T-cell (primary cell): ENCODE measurements at regions not wholly inside any gene's neighbourhood (a gene's known extent, or its start where the extent isn't known, plus 50 kb on each side); places are given as distances from the start of the nearest gene placed in this dataset.

Source experiments
- ATAC-seq, 4 experiments: fragments of 200-7000 bp in 3 of 4; fragments of 150-1000 bp in 1 of 4; cut with Tn5 transposase; replicated peaks in 1 of 4; 1 replicate in 3 of 4; 2 replicates in 1 of 4; pipeline ENCODE4 v1.10.0; 2021; ENCODE audit warnings: moderate library complexity in 3 of 4, mild to moderate bottlenecking in 2 of 4, moderate number of reproducible peaks in 1 of 4
- CTCF ChIA-PET, 2 donors: fragments of 300-600 bp; sonication (Branson Sonifier 250); formaldehyde crosslinking; loops; one replicate each; lab custom pipeline; 2022; ENCODE audit warnings: antibody characterized with exemption in 2 of 2; lab: Charles Lee
- POLR2A ChIA-PET, 2 donors: fragments of 300-600 bp; sonication (Branson Sonifier 250); formaldehyde crosslinking; loops; one replicate each; lab custom pipeline; 2022; ENCODE audit warnings: antibody characterized with exemption in 2 of 2; lab: Charles Lee
- DNase-seq, 35 experiments: peaks; one replicate each; pipeline versions ENCODE4 v3.0.0 to v3.0.0-alpha.2; 2013 to 2023
- H3K27ac ChIP-seq: one replicate; pipeline ENCODE4 v1.5.1; 2013; ENCODE audit warnings: low read length
- H3K27me3 ChIP-seq, 2 experiments: replicated peaks in 1 of 2; 1 replicate in 1 of 2; 2 replicates in 1 of 2; pipeline versions ENCODE4 v1.6.1 to v1.7.0; 2013; ENCODE audit warnings: low read length in 1 of 2, mixed read lengths in 1 of 2; ENCODE audit not compliant: control insufficient read depth in 2 of 2, insufficient read depth in 2 of 2; ENCODE audit errors: extremely low read depth in 1 of 2
- H3K36me3 ChIP-seq, 2 donors: 1 replicate in 1 of 2; 2 replicates in 1 of 2; pipeline versions ENCODE4 v1.6.1 to v1.7.0; 2013; ENCODE audit warnings: low read length in 1 of 2; ENCODE audit not compliant: control insufficient read depth in 2 of 2, insufficient read depth in 1 of 2; ENCODE audit errors: extremely low read depth in 1 of 2
- H3K4me1 ChIP-seq, 2 experiments: 1 replicate in 1 of 2; 2 replicates in 1 of 2; pipeline versions ENCODE4 v1.6.1 to v1.7.0; 2013; ENCODE audit warnings: low read length in 2 of 2, mixed read lengths in 1 of 2; ENCODE audit not compliant: insufficient read depth in 2 of 2, control insufficient read depth in 1 of 2; ENCODE audit errors: extremely low read depth in 1 of 2
- H3K4me3 ChIP-seq, 2 donors: 1 replicate in 1 of 2; 2 replicates in 1 of 2; pipeline versions ENCODE4 v1.5.1 to v1.7.0; 2013; ENCODE audit warnings: mild to moderate bottlenecking in 2 of 2, low read length in 1 of 2, moderate library complexity in 1 of 2; ENCODE audit not compliant: control insufficient read depth in 1 of 2; ENCODE audit errors: extremely low read depth in 1 of 2
- H3K9me3 ChIP-seq: 2 replicates; pipeline ENCODE4 v1.7.0; 2013
- H3K27ac Mint-ChIP-seq, 2 donors: one replicate each; pipeline ENCODE4 v1.8.0; 2020 to 2021; ENCODE audit warnings: mild to moderate bottlenecking in 2 of 2, mixed read lengths in 2 of 2
- H3K27me3 Mint-ChIP-seq, 2 donors: one replicate each; pipeline ENCODE4 v1.8.0; 2021 to 2022; ENCODE audit warnings: mixed read lengths in 2 of 2
- H3K36me3 Mint-ChIP-seq: one replicate; pipeline ENCODE4 v1.8.0; 2021; ENCODE audit warnings: mixed read lengths
- H3K4me1 Mint-ChIP-seq, 3 donors: one replicate each; pipeline ENCODE4 v1.8.0; 2020 to 2022; ENCODE audit warnings: mixed read lengths in 3 of 3, mild to moderate bottlenecking in 1 of 3
- H3K4me3 Mint-ChIP-seq, 3 donors: one replicate each; pipeline ENCODE4 v1.8.0; 2020 to 2022; ENCODE audit warnings: mild to moderate bottlenecking in 3 of 3, mixed read lengths in 3 of 3, moderate library complexity in 3 of 3
- H3K9me3 Mint-ChIP-seq, 3 donors: one replicate each; pipeline ENCODE4 v1.8.0; 2020 to 2022; ENCODE audit warnings: mixed read lengths in 3 of 3
- WGBS: methylation state at CpG from one replicate; pipeline ENCODE4 v1.1.5; 2013; ENCODE audit warnings: missing lambda C conversion rate; ENCODE audit not compliant: insufficient coverage; 5-methylcytosine and 5-hydroxymethylcytosine counted together

- CTCF ChIA-PET: no interaction called here
- Mint-ChIP-seq H3K4me1 (no peaks in the 10 kb centered on the region), H3K36me3 (no peaks in the 10 kb centered on the region), H3K27ac (no peak overlapping the region), H3K4me3 (no peak overlapping the region), H3K27me3 (no peaks in the 10 kb centered on the region), H3K9me3 (peaks cover 3 to 11% (median 3%) of the 10 kb centered on the region in 3 donors)
- DNase-seq: no peak
- ATAC-seq: no peak
- no CpG with 5 or more reads among the region's 1 CpG for WGBS
- H3K36me3 ChIP-seq: no peaks in the 10 kb centered on the region
- POLR2A ChIA-PET: no interaction called here
- no peak overlapping the region for H3K27ac ChIP-seq
- no peaks in the 10 kb centered on the region for H3K4me1 ChIP-seq
- H3K9me3 ChIP-seq: no peaks in the 10 kb centered on the region
- no peak overlapping the region for H3K4me3 ChIP-seq
- no peaks in the 10 kb centered on the region for H3K27me3 ChIP-seq
Measured at GRCh38 chr13:69545551-69545950, 562.1 kb upstream of the ATXN8OS start.

- no peaks in the 10 kb centered on the region for H3K27me3 Mint-ChIP-seq
- DNase-seq: no peak
- no peaks in the 10 kb centered on the region for H3K36me3 Mint-ChIP-seq
- no peak overlapping the region for H3K27ac ChIP-seq
- H3K9me3 Mint-ChIP-seq: no peaks in the 10 kb centered on the region
- no peaks in the 10 kb centered on the region for H3K4me1 Mint-ChIP-seq
- H3K27ac Mint-ChIP-seq: no peak overlapping the region
- ChIA-PET POLR2A (no interaction called here), CTCF (no interaction called here)
- no peaks in the 10 kb centered on the region for H3K27me3 ChIP-seq
- H3K36me3 ChIP-seq: no peaks in the 10 kb centered on the region
- no peak overlapping the region for H3K4me3 Mint-ChIP-seq
- H3K4me1 ChIP-seq: no peaks in the 10 kb centered on the region
- H3K9me3 ChIP-seq: no peaks in the 10 kb centered on the region
- no peak for ATAC-seq
- WGBS: no CpG with 5 or more reads among the region's 2 CpGs
- H3K4me3 ChIP-seq: no peak overlapping the region
Measured at GRCh38 chr13:69524459-69525150, 583.0 kb upstream of the ATXN8OS start.

GRCh38 chr13:69496981-69497380 is 610.6 kb upstream of the ATXN8OS start:
- Histone ChIP-seq H3K4me1 (no peaks in the 10 kb centered on the region), H3K9me3 (no peaks in the 10 kb centered on the region), H3K27ac (no peak overlapping the region), H3K4me3 (no peak overlapping the region), H3K27me3 (no peaks in the 10 kb centered on the region), H3K36me3 (no peaks in the 10 kb centered on the region)
- H3K4me1 Mint-ChIP-seq: no peaks in the 10 kb centered on the region
- peaks cover 6 to 12% (median 8%) of the 10 kb centered on the region in 3 donors for H3K9me3 Mint-ChIP-seq
- H3K27ac Mint-ChIP-seq: no peak overlapping the region
- DNase-seq (no peak), ATAC-seq (no peak)
- H3K36me3 Mint-ChIP-seq: no peaks in the 10 kb centered on the region
- WGBS: 60% methylated on average over 1 of the region's 2 CpGs
- ChIA-PET POLR2A (no interaction called here), CTCF (no interaction called here)
- H3K4me3 Mint-ChIP-seq: no peak overlapping the region
- no peaks in the 10 kb centered on the region for H3K27me3 Mint-ChIP-seq

- ChIA-PET POLR2A (no interaction called here), CTCF (no interaction called here)
Measured at GRCh38 chr13:69495096-69495495, 612.5 kb upstream of the ATXN8OS start.

GRCh38 chr13:69487576-69487975 is 620.0 kb upstream of the ATXN8OS start:
- no peak overlapping the region for H3K27ac Mint-ChIP-seq
- no peak for ATAC-seq
- H3K4me1 Mint-ChIP-seq: no peaks in the 10 kb centered on the region
- peaks cover 3% of the 10 kb centered on the region for H3K9me3 ChIP-seq
- H3K27me3 ChIP-seq: no peaks in the 10 kb centered on the region
- H3K4me3 Mint-ChIP-seq: no peak overlapping the region
- H3K4me3 ChIP-seq: no peak overlapping the region
- POLR2A ChIA-PET: no interaction called here
- H3K4me1 ChIP-seq: no peaks in the 10 kb centered on the region
- H3K27me3 Mint-ChIP-seq: no peaks in the 10 kb centered on the region
- peaks cover 10 to 12% (median 11%) of the 10 kb centered on the region in 3 donors for H3K9me3 Mint-ChIP-seq
- no peaks in the 10 kb centered on the region for H3K36me3 Mint-ChIP-seq
- no peak for DNase-seq
- H3K36me3 ChIP-seq: no peaks in the 10 kb centered on the region
- H3K27ac ChIP-seq: no peak overlapping the region
- CTCF ChIA-PET: no interaction called here

More at GRCh38 chr13:69495096-69495495, 612.5 kb upstream of the ATXN8OS start:
- Mint-ChIP-seq H3K27ac (no peak overlapping the region), H3K36me3 (no peaks in the 10 kb centered on the region), H3K9me3 (peaks cover 4 to 9% (median 7%) of the 10 kb centered on the region in 3 donors), H3K4me1 (no peaks in the 10 kb centered on the region), H3K27me3 (no peaks in the 10 kb centered on the region), H3K4me3 (no peak overlapping the region)
- H3K9me3 ChIP-seq: no peaks in the 10 kb centered on the region
- H3K36me3 ChIP-seq: no peaks in the 10 kb centered on the region
- H3K4me1 ChIP-seq: no peaks in the 10 kb centered on the region
- H3K27ac ChIP-seq: no peak overlapping the region
- DNase-seq (no peak), ATAC-seq (no peak)
- 100% methylated on average over 1 of the region's 2 CpGs for WGBS
- no peak overlapping the region for H3K4me3 ChIP-seq
- no peaks in the 10 kb centered on the region for H3K27me3 ChIP-seq

- ChIA-PET POLR2A (no interaction called here), CTCF (no interaction called here)
- H3K36me3 ChIP-seq: no peaks in the 10 kb centered on the region
- Mint-ChIP-seq H3K9me3 (peaks cover 8 to 22% (median 16%) of the 10 kb centered on the region in 3 donors), H3K4me1 (no peaks in the 10 kb centered on the region), H3K36me3 (no peaks in the 10 kb centered on the region), H3K27me3 (no peaks in the 10 kb centered on the region), H3K27ac (no peak overlapping the region), H3K4me3 (no peak overlapping the region)
- ATAC-seq (no peak), DNase-seq (no peak)
- no peaks in the 10 kb centered on the region for H3K4me1 ChIP-seq
- no CpG with 5 or more reads among the region's 4 CpGs for WGBS
- no peak overlapping the region for H3K27ac ChIP-seq
- H3K27me3 ChIP-seq: no peaks in the 10 kb centered on the region
- no peak overlapping the region for H3K4me3 ChIP-seq
- peaks cover 3% of the 10 kb centered on the region for H3K9me3 ChIP-seq
Measured at GRCh38 chr13:69485991-69486592, 621.5 kb upstream of the ATXN8OS start.
